Activated CD4-positive, alpha-beta T cell treated with anti-CD3 and anti-CD28 coated beads, Interleukin-2, amount 10 ng/mL, durations not matched to agents 7 days and 5 days (primary cell): ENCODE measurements at regions not wholly inside any gene's neighbourhood (a gene's known extent, or its start where the extent isn't known, plus 50 kb on each side); places are given as distances from the start of the nearest gene placed in this dataset.

Experiments
- CTCF ChIA-PET: fragments of 350-600 bp; sonication (Branson Sonifier 250); formaldehyde crosslinking; loops from one replicate; lab custom pipeline; 2021; ENCODE audit warnings: antibody characterized with exemption; lab: Charles Lee
- POLR2A ChIA-PET: fragments of 350-600 bp; sonication (Branson Sonifier 250); formaldehyde crosslinking; loops from one replicate; lab custom pipeline; 2021; ENCODE audit warnings: antibody characterized with exemption; lab: Charles Lee
- DNase-seq: peaks from one replicate; pipeline ENCODE4 v3.0.0-alpha.2; 2020
- H3K27ac Mint-ChIP-seq: one replicate; pipeline ENCODE4 v1.8.0; 2021; ENCODE audit warnings: mild to moderate bottlenecking, moderate library complexity, mixed read lengths
- H3K27me3 Mint-ChIP-seq: one replicate; pipeline ENCODE4 v1.8.0; 2021; ENCODE audit warnings: mixed read lengths
- H3K36me3 Mint-ChIP-seq: one replicate; pipeline ENCODE4 v1.8.0; 2021; ENCODE audit warnings: low read depth, mixed read lengths
- H3K4me1 Mint-ChIP-seq: one replicate; pipeline ENCODE4 v1.8.0; 2021; ENCODE audit warnings: mixed read lengths
- H3K4me3 Mint-ChIP-seq: one replicate; pipeline ENCODE4 v1.8.0; 2021; ENCODE audit warnings: mild to moderate bottlenecking, moderate library complexity, mixed read lengths
- H3K9me3 Mint-ChIP-seq: one replicate; pipeline ENCODE4 v1.8.0; 2021; ENCODE audit warnings: mixed read lengths

DNA sequence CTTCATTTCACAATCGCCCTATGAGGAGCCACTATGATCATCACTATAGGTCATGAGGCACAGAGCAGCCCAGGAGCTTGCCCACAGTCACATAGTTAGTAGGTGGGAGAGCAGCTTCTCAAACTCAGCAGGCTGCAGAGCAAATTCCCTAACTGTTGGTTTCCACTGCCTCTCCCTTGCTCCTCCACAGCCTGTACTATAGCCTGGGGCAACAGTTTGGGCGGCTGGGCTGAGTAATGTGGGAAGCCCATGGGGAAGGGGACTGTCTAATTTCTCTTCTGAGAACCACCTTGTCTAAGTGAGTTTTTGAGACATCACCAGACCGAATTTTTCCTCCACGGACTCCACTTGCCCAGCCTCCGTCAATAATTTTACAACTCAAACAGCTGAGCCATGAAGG is 73.4 kb upstream of the GPR139 start:
- H3K4me3 Mint-ChIP-seq = no peak overlapping the region
- H3K36me3 Mint-ChIP-seq = no peaks in the 10 kb centered on the region
- DNase-seq = no peak
- no peak overlapping the region for H3K27ac Mint-ChIP-seq
- no peaks in the 10 kb centered on the region for H3K4me1 Mint-ChIP-seq
- H3K9me3 Mint-ChIP-seq = no peaks in the 10 kb centered on the region
- H3K27me3 Mint-ChIP-seq = no peaks in the 10 kb centered on the region
- ChIA-PET POLR2A (no interaction called here), CTCF (no interaction called here)

DNA sequence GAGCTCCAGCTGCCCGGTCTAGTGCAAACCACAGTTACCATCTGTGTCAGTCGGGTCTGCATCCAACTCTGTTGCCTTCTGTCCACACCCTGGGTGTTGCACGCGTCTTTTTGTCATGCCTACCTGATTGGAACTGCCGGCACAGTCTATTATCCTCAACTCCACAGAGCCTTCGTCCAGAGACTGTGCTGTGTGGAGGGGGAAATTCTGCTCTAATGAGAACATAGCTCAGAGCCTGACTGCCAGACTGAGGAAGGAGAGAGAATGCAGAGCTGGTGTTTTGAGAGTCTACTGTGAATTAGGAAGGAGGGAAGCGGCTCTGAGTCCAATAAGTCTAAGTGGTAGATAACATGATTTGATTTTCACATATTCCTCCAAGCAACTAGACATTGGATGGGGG is 68.3 kb upstream of the GPR139 start:
- Mint-ChIP-seq H3K36me3 (no peaks in the 10 kb centered on the region), H3K27me3 (no peaks in the 10 kb centered on the region), H3K9me3 (no peaks in the 10 kb centered on the region), H3K4me1 (no peaks in the 10 kb centered on the region), H3K4me3 (no peak overlapping the region), H3K27ac (no peak overlapping the region)
- ChIA-PET CTCF (no interaction called here), POLR2A (no interaction called here)
- no peak for DNase-seq

DNA sequence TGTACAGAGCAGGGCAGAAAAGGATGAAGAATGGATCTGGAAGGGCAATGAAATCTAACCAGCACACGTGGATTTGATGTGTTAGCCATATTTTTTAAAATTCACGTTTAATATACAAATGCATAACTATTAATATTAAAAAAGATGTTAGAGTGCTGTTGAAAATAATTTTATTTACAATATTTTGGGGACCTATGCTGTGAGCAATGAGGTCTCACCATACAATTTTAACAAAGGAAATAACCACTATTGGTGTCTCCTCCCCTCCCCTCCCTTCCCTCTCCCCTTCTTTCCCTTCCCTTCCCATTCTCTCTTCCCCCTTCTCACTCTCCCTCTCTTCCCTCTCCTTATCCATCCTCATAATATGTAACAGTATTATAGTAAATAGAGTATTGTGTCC is 64.2 kb upstream of the GPR139 start:
- ChIA-PET CTCF (no interaction called here), POLR2A (no interaction called here)
- no peaks in the 10 kb centered on the region for H3K9me3 Mint-ChIP-seq
- no peaks in the 10 kb centered on the region for H3K36me3 Mint-ChIP-seq
- DNase-seq = no peak
- H3K4me3 Mint-ChIP-seq = no peak overlapping the region
- H3K27ac Mint-ChIP-seq = no peak overlapping the region
- H3K4me1 Mint-ChIP-seq = no peaks in the 10 kb centered on the region
- H3K27me3 Mint-ChIP-seq = no peaks in the 10 kb centered on the region

GRCh38 chr16:20137194-20137593 is 63.5 kb upstream of the GPR139 start:
- H3K4me3 Mint-ChIP-seq = no peak overlapping the region
- CTCF ChIA-PET = no interaction called here
- H3K9me3 Mint-ChIP-seq = no peaks in the 10 kb centered on the region
- no peaks in the 10 kb centered on the region for H3K27me3 Mint-ChIP-seq
- no peak for DNase-seq
- H3K4me1 Mint-ChIP-seq = no peaks in the 10 kb centered on the region
- POLR2A ChIA-PET = no interaction called here
- no peak overlapping the region for H3K27ac Mint-ChIP-seq
- no peaks in the 10 kb centered on the region for H3K36me3 Mint-ChIP-seq

GRCh38 chr16:20136446-20136968 is 62.8 kb upstream of the GPR139 start:
- CTCF ChIA-PET = no interaction called here
- H3K36me3 Mint-ChIP-seq = no peaks in the 10 kb centered on the region
- H3K27me3 Mint-ChIP-seq = no peaks in the 10 kb centered on the region
- no peak overlapping the region for H3K27ac Mint-ChIP-seq
- no peaks in the 10 kb centered on the region for H3K4me1 Mint-ChIP-seq
- DNase-seq = no peak
- H3K4me3 Mint-ChIP-seq = no peak overlapping the region
- H3K9me3 Mint-ChIP-seq = no peaks in the 10 kb centered on the region
- POLR2A ChIA-PET = no interaction called here

GRCh38 chr16:20129375-20129774 is 55.7 kb upstream of the GPR139 start:
- CTCF ChIA-PET = interaction anchor here (0.6 kb wide), 1 partner anchor 178 kb away, joined by 3 read pairs; no protein-coding TSS in a partner anchor
- Mint-ChIP-seq H3K9me3 (peaks cover 19% of the 10 kb centered on the region), H3K4me3 (no peak overlapping the region), H3K36me3 (no peaks in the 10 kb centered on the region), H3K4me1 (no peaks in the 10 kb centered on the region), H3K27ac (no peak overlapping the region), H3K27me3 (no peaks in the 10 kb centered on the region)
- POLR2A ChIA-PET = no interaction called here
- no peak for DNase-seq
